GM23248 (cell line): ENCODE measurements at regions not wholly inside any gene's neighbourhood (a gene's known extent, or its start where the extent isn't known, plus 50 kb on each side); places are given as distances from the start of the nearest gene placed in this dataset.

Experiments used
- DNase-seq: peaks from one replicate; pipeline ENCODE4 v3.0.0-alpha.2; 2015
- H2AFZ ChIP-seq: fragments of 200-600 bp; sonication (generic); 2 replicates; pipeline ENCODE4 v1.6.1; 2016; ENCODE audit warnings: antibody characterized with exemption
- H3F3A ChIP-seq: fragments of 200-600 bp; sonication (generic); 2 replicates; pipeline ENCODE4 v1.6.1; 2016; ENCODE audit warnings: mild to moderate bottlenecking, antibody characterized with exemption, mixed run types; ENCODE audit not compliant: insufficient read depth
- H3K27ac ChIP-seq: fragments of 200-600 bp; sonication (generic); 2 replicates; pipeline ENCODE4 v1.5.1; 2016; ENCODE audit warnings: mild to moderate bottlenecking
- H3K27me3 ChIP-seq: fragments of 200-600 bp; sonication (generic); replicated peaks from 2 replicates; pipeline ENCODE4 v1.6.1; 2016; ENCODE audit warnings: mild to moderate bottlenecking; ENCODE audit not compliant: insufficient read depth
- H3K36me3 ChIP-seq: fragments of 200-600 bp; sonication (generic); 2 replicates; pipeline ENCODE4 v1.6.1; 2016; ENCODE audit warnings: low read depth, mild to moderate bottlenecking
- H3K4me1 ChIP-seq: fragments of 200-600 bp; sonication (generic); 2 replicates; pipeline ENCODE4 v1.6.1; 2016; ENCODE audit warnings: mild to moderate bottlenecking; ENCODE audit not compliant: insufficient read depth
- H3K4me2 ChIP-seq: fragments of 200-600 bp; sonication (generic); one replicate; pipeline ENCODE4 v1.6.1; 2016; ENCODE audit warnings: mild to moderate bottlenecking; ENCODE audit not compliant: unreplicated experiment
- H3K4me3 ChIP-seq: fragments of 200-600 bp; sonication (generic); 2 replicates; pipeline ENCODE4 v1.5.1; 2016; ENCODE audit warnings: mild to moderate bottlenecking
- H3K79me2 ChIP-seq: fragments of 200-600 bp; sonication (generic); 2 replicates; pipeline ENCODE4 v1.6.1; 2016; ENCODE audit warnings: mild to moderate bottlenecking; ENCODE audit not compliant: insufficient read depth
- H3K9ac ChIP-seq: fragments of 200-600 bp; sonication (generic); 2 replicates; pipeline ENCODE4 v1.6.1; 2016; ENCODE audit warnings: mild to moderate bottlenecking
- H3K9me2 ChIP-seq: fragments of 200-600 bp; sonication (generic); 2 replicates; pipeline ENCODE4 v1.6.1; 2016; ENCODE audit warnings: mixed run types, mild to moderate bottlenecking, moderate library complexity; ENCODE audit not compliant: insufficient read depth
- H3K9me3 ChIP-seq: fragments of 200-600 bp; sonication (generic); one replicate; pipeline ENCODE4 v1.6.1; 2017; ENCODE audit warnings: low read depth
- H4K20me1 ChIP-seq: fragments of 200-600 bp; sonication (generic); 2 replicates; pipeline ENCODE4 v1.6.0; 2016; ENCODE audit not compliant: insufficient read depth
- EZH2 ChIP-seq: fragments of 200-600 bp; sonication (generic); IDR thresholded peaks from 2 replicates; pipeline ENCODE4 v1.6.1; 2018; ENCODE audit warnings: antibody characterized with exemption, mild to moderate bottlenecking; ENCODE audit not compliant: insufficient read depth, poor library complexity, severe bottlenecking
- EZH2phosphoT487 ChIP-seq: fragments of 200-600 bp; sonication (generic); IDR thresholded peaks from 2 replicates; pipeline ENCODE4 v1.6.1; 2018; ENCODE audit warnings: antibody characterized with exemption, moderate library complexity, mild to moderate bottlenecking, low read depth; ENCODE audit not compliant: insufficient read depth
- WGBS, 2 experiments: methylation state at CpG; one replicate each; pipeline ENCODE4 v1.1.6; 2015 to 2017; ENCODE audit warnings: low lambda C conversion rate in 2 of 2, low coverage in 1 of 2; ENCODE audit errors: missing lambda C conversion rate in 2 of 2; 5-methylcytosine and 5-hydroxymethylcytosine counted together
- in situ Hi-C: fragments of 300-500 bp; cut with MboI; formaldehyde crosslinking; loops from 2 replicates; pipeline ENCODE4 v1.15.0; 2020

GRCh38 chr10:65360497-65360896, 1565.3 kb upstream of the LRRTM3 start:
- DNase-seq, result no peak
- H3K4me3 ChIP-seq, result no peak overlapping the region
- H3K36me3 ChIP-seq, result no peaks in the 10 kb centered on the region
- H3K27ac ChIP-seq, result no peak overlapping the region
- in situ Hi-C loops, result no loop called here
- no peak for TF ChIP-seq EZH2
- TF ChIP-seq EZH2phosphoT487, result no peak
- H3K27me3 ChIP-seq, result no peaks in the 10 kb centered on the region
- no peak overlapping the region for H3K9ac ChIP-seq
- WGBS, 2 experiments, result 12 to 21% methylated on average over 2 of the region's 2 CpGs
- H3K4me2 ChIP-seq, result no peak overlapping the region
- no peaks in the 10 kb centered on the region for H3F3A ChIP-seq
- no peaks in the 10 kb centered on the region for H3K79me2 ChIP-seq
- no peak overlapping the region for H2AFZ ChIP-seq
- H4K20me1 ChIP-seq, result no peaks in the 10 kb centered on the region
- H3K9me2 ChIP-seq, result no peaks in the 10 kb centered on the region
- no peaks in the 10 kb centered on the region for H3K4me1 ChIP-seq
- no peaks in the 10 kb centered on the region for H3K9me3 ChIP-seq

- Histone ChIP-seq H3K27me3 (no peaks in the 10 kb centered on the region), H3K79me2 (no peaks in the 10 kb centered on the region), H3K4me1 (no peaks in the 10 kb centered on the region), H4K20me1 (no peaks in the 10 kb centered on the region), H2AFZ (no peak overlapping the region), H3F3A (no peaks in the 10 kb centered on the region), H3K9me2 (no peaks in the 10 kb centered on the region), H3K4me3 (no peak overlapping the region), H3K27ac (no peak overlapping the region), H3K9ac (no peak overlapping the region), H3K36me3 (no peaks in the 10 kb centered on the region), H3K4me2 (no peak overlapping the region), H3K9me3 (no peaks in the 10 kb centered on the region)
- 0 to 4% methylated on average over 1 of the region's 1 CpG for WGBS, 2 experiments
- TF ChIP-seq EZH2 (no peak), EZH2phosphoT487 (no peak)
- in situ Hi-C loops, result no loop called here
- DNase-seq, result no peak
These were observed 1560.0 kb upstream of the LRRTM3 start for GRCh38 chr10:65365878-65366277.

GRCh38 chr10:65367706-65368105, 1558.1 kb upstream of the LRRTM3 start:
- no peaks in the 10 kb centered on the region for H3K9me2 ChIP-seq
- no peak overlapping the region for H2AFZ ChIP-seq
- TF ChIP-seq EZH2phosphoT487 (no peak), EZH2 (no peak)
- H3K36me3 ChIP-seq, result no peaks in the 10 kb centered on the region
- no peaks in the 10 kb centered on the region for H3F3A ChIP-seq
- in situ Hi-C loops, result no loop called here
- no peak overlapping the region for H3K9ac ChIP-seq
- no peaks in the 10 kb centered on the region for H3K9me3 ChIP-seq
- H3K27me3 ChIP-seq, result no peaks in the 10 kb centered on the region
- H3K4me3 ChIP-seq, result no peak overlapping the region
- no peak for DNase-seq
- H3K4me1 ChIP-seq, result no peaks in the 10 kb centered on the region
- H4K20me1 ChIP-seq, result no peaks in the 10 kb centered on the region
- no peak overlapping the region for H3K27ac ChIP-seq
- H3K4me2 ChIP-seq, result no peak overlapping the region
- H3K79me2 ChIP-seq, result no peaks in the 10 kb centered on the region

GRCh38 chr10:65375528-65375927, 1550.3 kb upstream of the LRRTM3 start:
- Histone ChIP-seq H2AFZ (no peak overlapping the region), H3K27me3 (no peaks in the 10 kb centered on the region), H3K9ac (no peak overlapping the region), H3K36me3 (no peaks in the 10 kb centered on the region), H3F3A (no peaks in the 10 kb centered on the region), H3K27ac (no peak overlapping the region), H3K79me2 (no peaks in the 10 kb centered on the region), H4K20me1 (no peaks in the 10 kb centered on the region), H3K9me2 (no peaks in the 10 kb centered on the region), H3K4me3 (no peak overlapping the region), H3K4me1 (no peaks in the 10 kb centered on the region), H3K4me2 (no peak overlapping the region), H3K9me3 (no peaks in the 10 kb centered on the region)
- DNase-seq, result no peak
- in situ Hi-C loops, result no loop called here
- TF ChIP-seq EZH2phosphoT487 (no peak), EZH2 (no peak)
- WGBS, 2 experiments, result 19% methylated on average over 3 of the region's 3 CpGs

- no peak overlapping the region for H2AFZ ChIP-seq
- H3K4me2 ChIP-seq, result no peak overlapping the region
- H3K9me3 ChIP-seq, result no peaks in the 10 kb centered on the region
- H3K27me3 ChIP-seq, result no peaks in the 10 kb centered on the region
- H3K9ac ChIP-seq, result no peak overlapping the region
- no peak overlapping the region for H3K27ac ChIP-seq
- no peaks in the 10 kb centered on the region for H3F3A ChIP-seq
- H4K20me1 ChIP-seq, result no peaks in the 10 kb centered on the region
- no peak for TF ChIP-seq EZH2phosphoT487
- in situ Hi-C loops, result no loop called here
- 10 to 20% methylated on average over 1 of the region's 1 CpG for WGBS, 2 experiments
- no peaks in the 10 kb centered on the region for H3K79me2 ChIP-seq
- H3K9me2 ChIP-seq, result no peaks in the 10 kb centered on the region
- no peak overlapping the region for H3K4me3 ChIP-seq
- H3K4me1 ChIP-seq, result no peaks in the 10 kb centered on the region
- H3K36me3 ChIP-seq, result no peaks in the 10 kb centered on the region
- no peak for DNase-seq
These were observed 1548.1 kb upstream of the LRRTM3 start for GRCh38 chr10:65377687-65378086.
